Left ventricle myocardium inferior (tissue), 1 donor: ENCODE measurements at regions not wholly inside any gene's neighbourhood (a gene's known extent, or its start where the extent isn't known, plus 50 kb on each side); places are given as distances from the start of the nearest gene placed in this dataset.

Source experiments
- DNase-seq: peaks from one replicate; pipeline ENCODE4 v3.0.0-alpha.2; 2020
- H3K27ac ChIP-seq: fragments of 200-600 bp; replicated peaks from 2 replicates; pipeline ENCODE4 v1.8.0; 2021
- H3K27me3 ChIP-seq: fragments of 200-600 bp; 2 replicates; pipeline ENCODE4 v1.8.0; 2021; ENCODE audit warnings: low read depth
- H3K36me3 ChIP-seq: fragments of 200-600 bp; 2 replicates; pipeline ENCODE4 v1.8.0; 2021
- H3K4me1 ChIP-seq: fragments of 200-600 bp; 2 replicates; pipeline ENCODE4 v1.8.0; 2021
- H3K4me3 ChIP-seq: fragments of 200-600 bp; 2 replicates; pipeline ENCODE4 v1.8.0; 2021; ENCODE audit warnings: mild to moderate bottlenecking, moderate library complexity
- H3K9me3 ChIP-seq: fragments of 200-600 bp; replicated peaks from 2 replicates; pipeline ENCODE4 v1.8.0; 2021
- intact Hi-C: fragments of 100-400 bp; cut with micrococcal nuclease; formaldehyde crosslinking; loops from one replicate; pipeline ENCODE4 v1.11.0; 2022
- TF ChIP-seq, protein P1 (sequence below): fragments of 200-600 bp; IDR thresholded peaks from 2 replicates; pipeline ENCODE4 v1.8.0; 2021; ENCODE audit warnings: antibody characterized with exemption, mild to moderate bottlenecking, borderline replicate concordance
- donor health status: DM: no; HTN: yes; CAD: no; lungs with severe emphysema.

DNA sequence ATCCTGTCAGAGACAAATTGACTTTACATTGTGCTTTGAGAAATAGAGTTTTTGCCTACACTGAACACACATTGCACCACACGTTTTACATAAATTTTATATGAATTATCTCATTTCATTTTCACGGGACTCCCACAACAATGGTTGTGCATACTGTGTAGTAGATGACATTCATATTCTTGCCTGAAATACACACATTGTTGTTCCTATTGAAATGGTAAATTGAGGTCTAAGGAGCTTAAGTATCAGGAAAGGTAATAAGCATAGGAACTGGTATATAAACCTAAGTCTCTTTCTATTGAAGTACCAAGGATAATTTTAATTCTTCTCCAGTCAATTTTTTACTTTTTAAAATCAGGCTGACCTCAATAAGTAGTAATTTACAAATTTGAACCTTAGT lies 473.7 kb upstream of the DEPDC1 start:
- H3K4me1 ChIP-seq = no peaks in the 10 kb centered on the region
- H3K4me3 ChIP-seq = no peak overlapping the region
- no peak overlapping the region for H3K27ac ChIP-seq
- no peaks in the 10 kb centered on the region for H3K9me3 ChIP-seq
- intact Hi-C loops = no loop called here
- no peaks in the 10 kb centered on the region for H3K27me3 ChIP-seq
- H3K36me3 ChIP-seq = no peaks in the 10 kb centered on the region
- TF ChIP-seq, protein P1, sequence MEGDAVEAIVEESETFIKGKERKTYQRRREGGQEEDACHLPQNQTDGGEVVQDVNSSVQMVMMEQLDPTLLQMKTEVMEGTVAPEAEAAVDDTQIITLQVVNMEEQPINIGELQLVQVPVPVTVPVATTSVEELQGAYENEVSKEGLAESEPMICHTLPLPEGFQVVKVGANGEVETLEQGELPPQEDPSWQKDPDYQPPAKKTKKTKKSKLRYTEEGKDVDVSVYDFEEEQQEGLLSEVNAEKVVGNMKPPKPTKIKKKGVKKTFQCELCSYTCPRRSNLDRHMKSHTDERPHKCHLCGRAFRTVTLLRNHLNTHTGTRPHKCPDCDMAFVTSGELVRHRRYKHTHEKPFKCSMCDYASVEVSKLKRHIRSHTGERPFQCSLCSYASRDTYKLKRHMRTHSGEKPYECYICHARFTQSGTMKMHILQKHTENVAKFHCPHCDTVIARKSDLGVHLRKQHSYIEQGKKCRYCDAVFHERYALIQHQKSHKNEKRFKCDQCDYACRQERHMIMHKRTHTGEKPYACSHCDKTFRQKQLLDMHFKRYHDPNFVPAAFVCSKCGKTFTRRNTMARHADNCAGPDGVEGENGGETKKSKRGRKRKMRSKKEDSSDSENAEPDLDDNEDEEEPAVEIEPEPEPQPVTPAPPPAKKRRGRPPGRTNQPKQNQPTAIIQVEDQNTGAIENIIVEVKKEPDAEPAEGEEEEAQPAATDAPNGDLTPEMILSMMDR = no peak
- DNase-seq = no peak

DNA sequence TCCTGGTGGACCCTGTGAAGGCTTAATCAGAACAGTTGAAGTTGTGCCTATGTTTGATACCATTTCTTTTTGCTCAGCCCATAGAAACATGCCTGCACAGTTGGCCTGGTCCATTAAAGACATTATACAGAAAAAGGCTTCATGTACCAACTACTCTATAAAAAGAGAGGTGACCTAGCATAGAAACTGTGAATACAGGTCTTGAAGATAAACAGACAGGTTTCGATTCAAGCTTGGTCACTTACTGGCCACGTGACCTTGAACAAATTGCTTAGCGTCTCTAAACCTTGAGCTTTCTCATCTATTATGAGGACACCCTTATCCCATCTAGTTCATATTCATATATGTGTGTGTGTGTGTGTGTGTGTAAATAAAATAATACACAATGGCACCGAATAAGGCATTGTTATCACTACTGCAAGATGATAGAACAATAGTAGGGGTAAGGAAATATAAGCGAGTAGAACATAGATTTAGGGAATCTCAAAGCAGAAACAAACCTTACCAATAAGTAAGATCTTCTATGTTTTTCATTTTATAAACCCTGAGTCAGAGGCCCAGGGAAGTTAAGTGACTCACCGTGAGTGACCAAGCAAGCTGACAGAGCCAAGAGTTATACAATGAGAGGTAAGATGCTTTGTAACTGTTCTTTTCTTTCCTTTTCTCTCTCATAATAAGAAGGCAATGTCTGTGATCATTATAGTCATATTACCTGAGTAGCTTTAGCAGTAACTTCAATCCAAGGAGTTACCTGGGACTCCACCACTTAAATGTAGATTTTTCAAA lies 476.8 kb upstream of the DEPDC1 start:
- Histone ChIP-seq H3K27ac (no peak overlapping the region), H3K36me3 (no peaks in the 10 kb centered on the region), H3K27me3 (no peaks in the 10 kb centered on the region), H3K4me3 (no peak overlapping the region), H3K4me1 (no peaks in the 10 kb centered on the region), H3K9me3 (no peaks in the 10 kb centered on the region)
- TF ChIP-seq, protein P1 = no peak
- intact Hi-C loops = no loop called here
- no peak for DNase-seq

DNA sequence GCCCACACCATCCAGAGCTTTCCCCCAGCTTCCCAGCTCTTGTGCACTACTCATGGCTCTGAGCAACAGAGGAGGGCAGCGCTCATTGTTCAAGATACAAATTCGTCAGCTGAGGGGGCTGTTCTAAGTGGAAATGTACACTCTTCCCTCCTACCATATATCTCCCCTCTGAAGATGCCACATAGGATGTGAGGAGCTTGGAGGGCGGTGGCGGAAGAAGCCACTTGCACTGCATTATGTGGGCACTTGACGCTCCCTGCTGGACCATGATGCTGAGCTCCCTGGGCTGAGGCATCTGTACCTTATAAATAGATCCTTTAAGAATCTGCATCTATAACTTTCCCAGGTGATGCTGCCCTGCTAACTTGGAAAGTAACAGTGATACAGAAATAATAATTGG lies 477.6 kb upstream of the DEPDC1 start:
- Histone ChIP-seq H3K36me3 (no peaks in the 10 kb centered on the region), H3K27ac (no peak overlapping the region), H3K9me3 (no peaks in the 10 kb centered on the region), H3K27me3 (no peaks in the 10 kb centered on the region), H3K4me3 (no peak overlapping the region), H3K4me1 (no peaks in the 10 kb centered on the region)
- no peak for DNase-seq
- intact Hi-C loops = no loop called here
- TF ChIP-seq, protein P1 = no peak

DNA sequence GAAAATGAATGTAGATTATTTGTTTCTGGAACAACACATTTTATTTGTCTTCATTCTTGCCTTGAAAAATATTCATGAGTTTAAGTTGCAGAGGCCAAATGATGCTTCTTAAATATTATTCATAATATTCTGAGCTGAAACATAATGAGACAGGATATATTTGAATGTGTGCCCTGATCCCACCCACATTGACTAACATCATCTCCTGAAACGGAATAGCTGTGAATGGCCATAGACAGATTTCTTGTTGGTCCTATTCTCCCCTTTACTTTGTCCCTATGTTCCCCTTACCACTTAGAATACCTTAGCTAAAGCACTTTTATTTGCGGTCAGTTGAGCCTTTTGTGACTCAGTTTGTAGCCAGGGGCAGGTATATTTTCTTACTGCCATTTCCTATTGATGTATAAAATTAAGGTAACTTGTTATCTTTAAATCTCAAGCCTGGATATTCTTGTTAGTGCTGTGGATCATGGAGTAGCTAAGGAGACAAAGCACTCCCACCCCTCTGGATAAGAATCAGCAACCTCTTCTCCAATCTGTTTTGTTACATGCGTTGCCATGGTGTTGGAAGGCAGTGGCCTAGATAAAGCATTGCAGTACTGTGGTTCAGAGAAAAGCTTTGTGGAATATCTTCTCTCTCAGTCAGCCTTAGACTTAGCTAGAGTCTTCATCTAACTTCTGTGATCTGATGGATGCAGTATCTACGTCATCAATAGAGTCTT lies 478.5 kb upstream of the DEPDC1 start:
- Histone ChIP-seq H3K4me1 (no peaks in the 10 kb centered on the region), H3K4me3 (no peak overlapping the region), H3K27me3 (no peaks in the 10 kb centered on the region), H3K27ac (no peak overlapping the region), H3K36me3 (no peaks in the 10 kb centered on the region), H3K9me3 (no peaks in the 10 kb centered on the region)
- no peak for DNase-seq
- TF ChIP-seq, protein P1 = no peak
- intact Hi-C loops = no loop called here

DNA sequence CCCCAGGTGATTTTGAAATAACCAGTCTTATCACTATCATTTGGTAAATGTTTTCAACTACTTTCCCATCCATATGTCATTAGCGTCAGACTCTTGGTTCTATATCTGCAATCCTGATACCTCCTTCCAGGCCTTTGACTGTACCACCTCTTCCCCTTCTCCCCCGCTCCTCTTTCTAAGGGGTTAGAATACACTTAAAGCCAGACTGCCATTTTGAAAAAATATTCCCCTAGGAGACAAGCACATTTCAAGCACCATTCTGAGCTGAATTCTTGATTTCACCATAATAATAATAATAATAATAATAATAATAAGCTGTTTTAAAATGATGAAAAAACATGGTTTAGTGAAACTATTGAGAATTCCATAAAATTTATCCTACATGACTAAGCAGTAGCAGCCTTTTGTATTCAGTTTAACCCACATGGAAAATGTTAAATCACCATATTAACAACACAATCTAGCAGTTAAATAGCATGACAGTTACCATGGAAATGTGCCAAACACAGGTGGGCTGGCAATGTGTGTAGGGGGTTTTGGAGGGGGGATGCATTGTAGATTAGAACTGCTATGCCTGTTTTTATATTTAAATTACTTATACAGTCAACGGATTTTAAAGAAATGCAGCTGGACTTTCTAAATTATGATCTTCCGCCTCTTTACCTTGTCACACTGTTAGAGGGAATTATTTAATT lies 480.2 kb upstream of the DEPDC1 start:
- no peaks in the 10 kb centered on the region for H3K4me1 ChIP-seq
- no peaks in the 10 kb centered on the region for H3K27me3 ChIP-seq
- TF ChIP-seq, protein P1 = no peak
- intact Hi-C loops = no loop called here
- DNase-seq = no peak
- H3K27ac ChIP-seq = no peak overlapping the region
- H3K9me3 ChIP-seq = no peaks in the 10 kb centered on the region
- no peaks in the 10 kb centered on the region for H3K36me3 ChIP-seq
- no peak overlapping the region for H3K4me3 ChIP-seq
